Sciatic nerve (tissue), 2 donors: ENCODE measurements at regions not wholly inside any gene's neighbourhood (a gene's known extent, or its start where the extent isn't known, plus 50 kb on each side); places are given as distances from the start of the nearest gene placed in this dataset.

Source experiments
- ATAC-seq: fragments of 200-7000 bp; cut with Tn5 transposase; one replicate; pipeline ENCODE4 v1.9.1; 2020; ENCODE audit warnings: mild to moderate bottlenecking, moderate library complexity
- DNase-seq: peaks from one replicate; pipeline ENCODE4 v3.0.0-alpha.2; 2020; ENCODE audit warnings: low spot score
- intact Hi-C: fragments of 100-400 bp; cut with DNase I; formaldehyde crosslinking; loops from one replicate; pipeline ENCODE4 v1.14.2; 2022
- donor health status: DM: no; HTN: no; CAD: no.
- donor health status: DM: no; HTN: no; CAD: no.

DNA sequence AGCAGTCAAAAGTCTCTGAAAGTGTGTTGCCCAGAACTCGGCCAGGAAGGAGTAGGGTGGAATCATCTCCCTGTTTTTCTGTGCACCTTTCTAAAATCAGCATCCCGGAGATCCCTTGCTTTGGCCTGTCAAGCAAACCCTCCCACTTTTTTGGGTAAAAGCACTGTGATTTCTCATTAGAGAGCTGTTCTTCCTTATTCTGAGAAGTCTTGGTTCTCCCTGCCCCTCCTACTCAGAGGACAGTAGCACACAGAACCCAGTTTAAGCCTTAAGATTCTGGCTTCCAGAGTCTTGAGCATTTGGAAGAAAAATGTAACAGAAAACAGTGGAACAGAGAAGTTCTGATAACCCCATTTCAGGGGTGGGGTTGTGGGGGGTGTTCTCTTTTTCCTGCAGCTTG is 52.6 kb upstream of the KATNAL1 start:
- no peak for DNase-seq
- ATAC-seq, result no peak
- intact Hi-C loops, result no loop called here

DNA sequence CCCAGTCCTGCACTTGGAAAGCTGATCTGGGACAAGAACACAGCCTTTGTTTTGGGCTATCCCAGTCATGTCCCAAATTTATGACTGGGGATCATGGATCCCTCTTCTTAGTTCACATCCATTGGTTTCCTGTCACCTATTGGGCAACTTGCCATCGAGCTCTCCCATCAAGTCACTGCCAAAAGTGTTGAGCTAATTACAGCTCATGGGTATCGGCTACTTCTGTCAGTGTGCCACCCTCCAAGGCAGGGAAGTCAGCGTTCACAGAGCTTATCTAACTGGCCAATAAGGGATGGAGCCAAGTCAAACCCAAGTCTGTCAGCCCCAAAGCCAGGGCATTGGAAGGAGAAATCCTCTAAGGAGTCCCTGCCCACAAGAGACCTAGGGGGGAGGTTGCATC is 53.2 kb upstream of the KATNAL1 start:
- DNase-seq (no peak), ATAC-seq (no peak)
- intact Hi-C loops, result no loop called here

DNA sequence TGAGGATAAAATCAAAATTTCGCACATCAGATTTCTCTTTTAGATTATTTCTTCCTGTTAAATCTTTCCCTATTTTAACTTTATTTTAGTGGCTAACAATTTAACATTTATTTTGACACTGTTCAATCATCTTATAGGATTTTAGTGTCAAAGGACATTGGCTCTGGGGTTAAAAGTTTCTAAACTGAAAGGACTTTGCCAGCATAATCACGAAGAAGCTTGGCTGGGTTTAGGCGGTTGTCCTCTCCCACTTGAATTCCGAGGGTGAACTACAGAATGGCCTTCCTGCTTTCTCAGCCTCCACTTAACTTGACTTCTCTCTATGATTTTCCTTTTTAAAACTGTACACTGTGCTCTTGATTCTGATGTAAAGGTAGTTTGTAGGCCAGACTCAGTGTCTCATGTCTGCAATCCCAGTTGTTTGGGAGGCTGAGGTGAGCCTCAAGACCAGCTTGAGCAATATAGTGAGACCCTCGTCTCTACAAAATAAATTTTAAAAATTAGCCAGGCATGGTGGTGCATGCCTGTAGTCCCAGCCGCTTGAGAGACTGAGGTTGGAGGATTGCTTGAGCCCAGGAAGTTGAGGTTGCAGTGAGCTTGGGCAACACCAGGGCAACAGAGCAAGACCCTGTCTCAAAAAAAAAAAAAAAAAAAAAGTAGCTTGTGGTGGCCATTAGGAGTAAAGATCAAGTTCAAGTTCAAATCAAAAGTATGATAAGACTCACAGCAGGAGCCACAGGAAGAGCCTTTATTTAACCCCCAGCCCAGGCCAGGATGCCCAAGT is 54.8 kb upstream of the KATNAL1 start:
- DNase-seq, result no peak
- intact Hi-C loops, result no loop called here
- peak; percentile 35 for ATAC-seq

DNA sequence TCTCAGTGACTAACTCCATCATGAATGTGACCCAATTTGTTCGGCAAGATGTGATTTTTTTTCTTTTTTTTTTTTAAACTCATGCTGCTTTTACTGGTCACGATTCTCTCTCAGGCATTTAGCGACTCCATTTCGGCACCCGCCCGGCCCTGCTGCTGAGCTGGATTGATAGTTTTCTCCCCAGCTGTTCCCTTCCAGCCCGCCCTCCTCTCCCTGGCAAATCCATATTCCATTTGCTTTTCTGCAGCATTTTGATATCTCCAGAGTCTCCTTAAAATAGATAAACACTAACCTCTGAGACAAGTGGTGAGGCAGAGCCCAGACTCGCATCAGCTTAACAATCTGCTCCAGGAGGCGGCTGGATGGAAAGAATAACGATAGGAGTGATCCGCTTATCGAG is 55.5 kb upstream of the KATNAL1 start:
- DNase-seq (no peak), ATAC-seq (peak; percentile 73)
- intact Hi-C loops, result no loop called here

DNA sequence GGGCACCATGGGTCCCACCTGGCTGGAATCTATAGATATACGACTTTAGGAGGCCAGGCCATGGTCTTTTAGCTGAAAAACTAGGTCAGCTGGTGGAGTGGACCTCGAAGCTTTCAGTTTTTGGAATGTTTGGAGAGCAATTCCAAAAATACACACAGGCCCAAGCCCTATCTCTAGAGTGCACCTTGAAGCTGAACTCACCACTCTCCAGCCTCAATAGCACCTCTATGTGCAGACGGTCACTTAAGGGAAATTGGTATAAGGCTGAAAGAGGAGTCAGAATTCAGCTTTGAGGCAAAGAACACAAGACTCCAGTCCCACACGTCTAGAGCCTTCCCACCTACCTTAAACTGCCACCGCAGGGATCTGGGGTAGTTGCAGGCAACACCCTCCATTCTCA is 56.4 kb upstream of the KATNAL1 start:
- intact Hi-C loops, result no loop called here
- DNase-seq (no peak), ATAC-seq (no peak)

DNA sequence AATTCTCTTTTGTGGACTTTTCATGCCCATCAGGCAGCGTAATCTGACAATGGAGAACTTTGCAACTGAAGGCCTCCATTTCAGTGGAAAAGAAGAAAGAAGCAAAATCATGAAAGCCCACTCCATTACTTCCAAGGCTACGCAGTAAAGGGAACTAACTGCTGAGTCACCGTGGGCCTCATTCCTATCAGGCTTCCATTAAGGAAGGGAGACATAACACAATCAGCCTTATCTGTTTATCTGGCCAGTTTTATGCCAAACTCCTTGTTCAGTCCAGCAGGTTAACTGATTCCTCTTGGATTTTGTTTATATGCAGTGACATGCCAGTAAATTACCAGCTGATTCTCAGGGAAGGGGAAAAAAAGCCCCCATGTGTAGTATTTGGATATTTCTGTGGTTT is 56.8 kb upstream of the KATNAL1 start:
- no peak for ATAC-seq
- intact Hi-C loops, result no loop called here
- no peak for DNase-seq

DNA sequence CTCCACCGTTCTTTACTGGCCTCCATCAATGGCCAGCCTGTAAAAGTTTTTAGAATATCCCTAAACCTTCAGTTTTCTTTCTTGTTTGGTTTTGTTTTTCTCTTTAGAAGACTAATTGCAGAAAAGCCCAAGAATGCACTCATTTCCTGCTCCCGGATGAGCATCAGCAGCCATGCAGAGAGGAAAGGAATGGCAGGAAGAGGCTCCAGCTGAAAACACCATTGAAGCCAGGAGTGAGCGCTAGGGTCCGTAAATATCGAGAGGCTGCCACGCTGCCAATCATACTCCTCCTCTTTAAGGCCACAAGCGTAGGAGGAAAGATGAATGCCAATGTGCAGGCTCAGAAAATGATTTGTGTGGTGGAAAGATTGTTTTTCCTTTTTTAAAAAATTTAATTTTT is 57.4 kb upstream of the UBE2L5 start:
- no peak for DNase-seq
- ATAC-seq, result no peak
- intact Hi-C loops, result no loop called here

DNA sequence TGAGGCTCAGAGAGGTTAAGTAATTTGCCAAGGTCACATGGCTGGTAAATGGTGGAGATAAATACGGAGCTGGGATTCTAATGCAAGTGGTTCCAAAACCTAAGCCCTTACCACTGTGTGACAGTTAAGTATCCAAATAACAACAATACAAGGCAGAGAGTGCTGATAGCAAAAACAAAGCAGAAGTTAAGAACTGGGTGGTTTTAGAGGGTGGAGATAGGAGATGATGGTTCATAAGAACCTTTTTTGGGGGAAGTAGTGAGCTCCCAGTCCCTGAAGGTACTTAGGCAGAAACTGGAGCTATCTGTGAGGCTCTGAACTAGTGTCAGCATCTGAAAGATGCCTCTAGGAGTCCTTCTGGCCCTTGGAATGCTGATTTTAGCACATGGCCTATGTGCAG is 56.2 kb upstream of the UBE2L5 start:
- intact Hi-C loops, result no loop called here
- ATAC-seq (no peak), DNase-seq (no peak)

DNA sequence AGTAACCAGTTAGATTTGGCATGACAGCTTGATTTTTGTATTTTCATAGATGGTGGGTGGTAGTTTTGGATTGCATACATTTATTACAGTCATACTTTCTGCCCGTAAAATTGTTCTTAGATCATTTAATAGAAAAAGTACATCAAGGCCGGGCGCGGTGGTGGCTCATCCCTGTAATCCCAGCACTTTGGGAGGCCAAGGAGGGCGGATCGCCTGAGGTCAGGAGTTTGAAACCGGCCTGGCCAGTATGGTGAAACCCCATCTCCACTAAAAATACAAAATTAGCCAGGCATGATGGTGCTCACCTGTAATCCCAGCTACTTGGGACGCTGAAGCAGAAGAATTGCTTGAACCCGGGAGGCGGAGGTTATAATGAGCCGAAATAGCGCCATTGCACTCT is 55.0 kb upstream of the UBE2L5 start:
- intact Hi-C loops, result no loop called here
- ATAC-seq (no peak), DNase-seq (no peak)

DNA sequence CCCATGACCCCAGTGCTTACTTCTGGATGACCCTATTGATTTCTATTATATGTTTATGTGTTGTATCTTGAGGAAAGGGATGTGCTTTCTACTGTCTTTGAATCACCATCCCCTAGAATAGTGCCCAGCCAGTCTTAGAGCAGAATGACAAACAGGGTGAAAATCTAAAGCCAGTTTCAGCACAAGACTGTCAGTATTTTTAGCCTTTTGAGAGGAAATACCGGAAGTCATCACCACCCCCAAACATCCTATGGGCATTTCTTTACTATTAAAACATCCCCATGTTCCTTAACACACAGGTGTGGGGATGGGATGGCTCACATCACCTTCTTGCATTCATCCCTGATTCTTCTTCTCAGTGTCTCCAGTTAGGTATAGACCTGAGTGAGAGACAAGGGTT is 52.1 kb upstream of the UBE2L5 start:
- intact Hi-C loops, result no loop called here
- DNase-seq (no peak), ATAC-seq (no peak)

DNA sequence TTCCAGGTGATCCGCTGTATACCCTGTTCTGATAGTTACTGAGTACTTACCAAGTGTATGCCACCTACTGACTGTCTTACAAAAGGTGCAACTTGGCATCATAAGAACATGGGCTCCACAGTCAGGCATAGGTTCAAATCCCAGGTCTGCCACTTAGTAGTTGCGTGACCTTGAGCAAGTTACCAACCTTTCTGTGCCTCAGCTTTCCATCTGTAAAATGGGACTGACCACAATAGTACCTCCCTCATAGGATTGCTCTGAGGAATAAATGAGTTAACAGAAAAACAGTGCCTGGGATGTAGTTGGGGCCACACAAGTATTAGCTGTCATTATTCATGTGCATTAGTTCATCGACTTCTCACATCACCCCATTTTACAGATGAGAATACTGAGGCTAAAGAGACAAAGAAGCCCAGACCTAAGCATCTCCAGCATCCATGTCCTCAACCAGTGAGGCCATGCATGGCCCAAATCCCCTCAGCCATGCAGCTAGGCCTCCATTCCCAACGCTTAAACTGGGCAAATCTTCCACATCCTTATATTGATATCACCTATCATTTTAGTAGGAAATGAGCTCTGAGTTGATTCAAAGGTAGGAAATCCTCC is 51.3 kb upstream of the UBE2L5 start:
- no peak for DNase-seq
- intact Hi-C loops, result no loop called here
- ATAC-seq, result no peak

DNA sequence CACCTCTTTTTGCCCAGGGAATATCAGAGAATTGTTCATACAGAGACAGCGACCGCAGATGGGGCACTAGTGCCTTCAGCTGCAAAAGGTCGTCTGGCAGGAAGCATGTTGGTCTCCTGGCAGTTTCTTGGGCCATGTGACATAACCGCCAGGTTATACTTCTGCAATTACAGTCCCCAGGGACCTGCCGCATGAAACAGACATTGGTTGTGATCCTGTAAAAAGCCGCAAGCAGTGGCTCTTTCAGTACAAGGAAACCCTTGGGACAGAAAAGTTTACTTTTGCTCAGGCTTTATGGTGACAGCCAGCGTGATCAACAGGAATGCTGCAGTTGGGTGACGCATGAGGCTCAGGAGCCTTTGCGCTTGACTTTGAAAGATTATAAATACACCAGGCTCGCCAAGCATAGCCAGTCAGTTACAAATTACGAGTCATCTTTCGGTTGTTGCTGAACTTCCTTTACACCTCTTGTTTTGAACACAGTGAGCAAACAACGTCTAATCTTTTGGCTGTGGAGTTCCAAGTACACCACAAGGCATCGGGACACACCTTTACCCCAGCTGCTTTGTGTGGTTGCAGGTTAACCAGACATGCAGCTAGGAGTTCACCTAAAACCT is 50.5 kb upstream of the UBE2L5 start:
- intact Hi-C loops, result no loop called here
- no peak for DNase-seq
- peak; percentile 29 for ATAC-seq
